ENCODE measurements at regions not wholly inside any gene's neighbourhood (a gene's known extent, or its start where the extent isn't known, plus 50 kb on each side); places are given as distances from the start of the nearest gene placed in this dataset.

- Histone ChIP-seq H3K79me2 (ENCODE audit: insufficient read depth, low read length) (no peaks in the 10 kb centered on the region), H3K36me3 (ENCODE audit: insufficient read depth, low read length) (no peaks in the 10 kb centered on the region), H3K9me3 (ENCODE audit: low read length) (no peaks in the 10 kb centered on the region), H3K27me3 (ENCODE audit: insufficient read depth, low read length) (no peaks in the 10 kb centered on the region), H3K9ac (ENCODE audit: low read length) (no peak overlapping the region), H3K4me2 (ENCODE audit: low read length) (no peak overlapping the region), H3K9me2 (ENCODE audit: low read depth, low read length) (no peaks in the 10 kb centered on the region), H3F3A (ENCODE audit: insufficient read depth, low read length) (no peaks in the 10 kb centered on the region), H4K20me1 (ENCODE audit: insufficient read depth, low read length) (no peaks in the 10 kb centered on the region), H3K4me3 (ENCODE audit: low read depth, low read length, poor library complexity, severe bottlenecking) (no peak overlapping the region), H2AFZ (ENCODE audit: low read length) (no peak overlapping the region), H3K27ac (ENCODE audit: low read depth, low read length, poor library complexity, severe bottlenecking) (no peak overlapping the region), H3K4me1 (ENCODE audit: insufficient read depth, low read length, severe bottlenecking) (no peaks in the 10 kb centered on the region)
- TF ChIP-seq EZH2 (IDR thresholded peaks at IDR 0.05; ENCODE audit: borderline replicate concordance, low read length) (no peak), CTCF (IDR thresholded peaks at IDR 0.05; ENCODE audit: low read length) (no peak)
These were observed 250.9 kb downstream of the BCL11A start for GRCh38 chr2:60302377-60303126.

- H3K36me3 ChIP-seq (ENCODE audit: insufficient read depth, low read length) = no peaks in the 10 kb centered on the region
- no peaks in the 10 kb centered on the region for H3K9me3 ChIP-seq (ENCODE audit: low read length)
- no peak overlapping the region for H3K4me2 ChIP-seq (ENCODE audit: low read length)
- H3K27me3 ChIP-seq (ENCODE audit: insufficient read depth, low read length) = no peaks in the 10 kb centered on the region
- no peaks in the 10 kb centered on the region for H3K4me1 ChIP-seq (ENCODE audit: insufficient read depth, low read length, severe bottlenecking)
- no peaks in the 10 kb centered on the region for H3K79me2 ChIP-seq (ENCODE audit: insufficient read depth, low read length)
- H3K9me2 ChIP-seq (ENCODE audit: low read depth, low read length) = no peaks in the 10 kb centered on the region
- H3K27ac ChIP-seq (ENCODE audit: low read depth, low read length, poor library complexity, severe bottlenecking) = no peak overlapping the region
- H3F3A ChIP-seq (ENCODE audit: insufficient read depth, low read length) = no peaks in the 10 kb centered on the region
- H4K20me1 ChIP-seq (ENCODE audit: insufficient read depth, low read length) = no peaks in the 10 kb centered on the region
- no peak overlapping the region for H3K4me3 ChIP-seq (ENCODE audit: low read depth, low read length, poor library complexity, severe bottlenecking)
- H2AFZ ChIP-seq (ENCODE audit: low read length) = no peak overlapping the region
- TF ChIP-seq EZH2 (IDR thresholded peaks at IDR 0.05; ENCODE audit: borderline replicate concordance, low read length) = no peak
- no peak for TF ChIP-seq CTCF (IDR thresholded peaks at IDR 0.05; ENCODE audit: low read length)
- H3K9ac ChIP-seq (ENCODE audit: low read length) = no peak overlapping the region
These were observed 251.7 kb downstream of the BCL11A start for GRCh38 chr2:60301726-60302125.

GRCh38 chr2:60299179-60299578 lies 254.3 kb downstream of the BCL11A start:
- no peaks in the 10 kb centered on the region for H3K36me3 ChIP-seq (ENCODE audit: insufficient read depth, low read length)
- no peak overlapping the region for H3K4me2 ChIP-seq (ENCODE audit: low read length)
- H3K9ac ChIP-seq (ENCODE audit: low read length) = no peak overlapping the region
- no peak overlapping the region for H3K27ac ChIP-seq (ENCODE audit: low read depth, low read length, poor library complexity, severe bottlenecking)
- H3K9me2 ChIP-seq (ENCODE audit: low read depth, low read length) = no peaks in the 10 kb centered on the region
- H3F3A ChIP-seq (ENCODE audit: insufficient read depth, low read length) = no peaks in the 10 kb centered on the region
- no peaks in the 10 kb centered on the region for H4K20me1 ChIP-seq (ENCODE audit: insufficient read depth, low read length)
- no peaks in the 10 kb centered on the region for H3K27me3 ChIP-seq (ENCODE audit: insufficient read depth, low read length)
- H2AFZ ChIP-seq (ENCODE audit: low read length) = no peak overlapping the region
- no peak for TF ChIP-seq CTCF (IDR thresholded peaks at IDR 0.05; ENCODE audit: low read length)
- no peak for TF ChIP-seq EZH2 (IDR thresholded peaks at IDR 0.05; ENCODE audit: borderline replicate concordance, low read length)
- no peaks in the 10 kb centered on the region for H3K4me1 ChIP-seq (ENCODE audit: insufficient read depth, low read length, severe bottlenecking)
- H3K9me3 ChIP-seq (ENCODE audit: low read length) = no peaks in the 10 kb centered on the region
- no peaks in the 10 kb centered on the region for H3K79me2 ChIP-seq (ENCODE audit: insufficient read depth, low read length)
- H3K4me3 ChIP-seq (ENCODE audit: low read depth, low read length, poor library complexity, severe bottlenecking) = no peak overlapping the region

Data from OCI-LY1 (cell line).